ENCODE measurements at regions not wholly inside any gene's neighbourhood (a gene's known extent, or its start where the extent isn't known, plus 50 kb on each side); places are given as distances from the start of the nearest gene placed in this dataset.
A peak's percentile ranks its signal among the peaks of the same experiment; 100 is the strongest.

- Histone ChIP-seq H3K27me3 (no peaks in the 10 kb centered on the region), H3K36me3 (no peaks in the 10 kb centered on the region), H3K27ac (no peak overlapping the region), H3K4me3 (no peak overlapping the region), H3K4me1 (peaks cover 0 to 7% (median 0%) of the 10 kb centered on the region in 4 donors), H3K9me3 (no peaks in the 10 kb centered on the region)
- TF ChIP-seq CTCF (IDR thresholded peaks at IDR 0.05): no peak
- TF ChIP-seq POLR2A (IDR thresholded peaks at IDR 0.05): no peak
- no peak for TF ChIP-seq EP300 (IDR thresholded peaks at IDR 0.05)
- no peak for TF ChIP-seq POLR2AphosphoS5 (IDR thresholded peaks at IDR 0.05)
- no peak for DNase-seq
- intact Hi-C loops (cut with DNase I; ENCODE audit: low total_unique reads): no loop called here
- WGBS, 5 donors: 76 to 89% (median 81%) methylated on average over 7 of the region's 7 CpGs
Observed at GRCh38 chr2:109710505-109711229, 83.4 kb upstream of the RGPD5 start.

GRCh38 chr2:109711230-109712122 is 82.6 kb upstream of the RGPD5 start:
- Histone ChIP-seq H3K9me3 (no peaks in the 10 kb centered on the region), H3K27ac (no peak overlapping the region)

GRCh38 chr2:109712123-109712449 is 82.0 kb upstream of the RGPD5 start:
- WGBS, 5 donors: 83 to 96% (median 93%) methylated on average over 2 of the region's 2 CpGs
- intact Hi-C loops (cut with DNase I; ENCODE audit: low total_unique reads): no loop called here
- TF ChIP-seq CTCF (IDR thresholded peaks at IDR 0.05) (no peak), EP300 (IDR thresholded peaks at IDR 0.05) (no peak), POLR2A (IDR thresholded peaks at IDR 0.05) (no peak), POLR2AphosphoS5 (IDR thresholded peaks at IDR 0.05) (no peak)
- Histone ChIP-seq H3K9me3 (no peaks in the 10 kb centered on the region), H3K4me1 (peaks cover 0 to 18% (median 4%) of the 10 kb centered on the region in 4 donors), H3K27me3 (no peaks in the 10 kb centered on the region), H3K36me3 (no peaks in the 10 kb centered on the region), H3K4me3 (no peak overlapping the region), H3K27ac (no peak overlapping the region)
- no peak for DNase-seq

More at GRCh38 chr2:109711230-109712122, 82.6 kb upstream of the RGPD5 start:
- Histone ChIP-seq H3K27me3 (no peaks in the 10 kb centered on the region), H3K36me3 (no peaks in the 10 kb centered on the region), H3K4me1 (peaks cover 0 to 13% (median 2%) of the 10 kb centered on the region in 4 donors), H3K4me3 (no peak overlapping the region)
- WGBS, 5 donors: 64 to 75% (median 74%) methylated on average over 11 of the region's 11 CpGs
- no peak for TF ChIP-seq EP300 (IDR thresholded peaks at IDR 0.05)
- no peak for TF ChIP-seq POLR2AphosphoS5 (IDR thresholded peaks at IDR 0.05)
- no peak for TF ChIP-seq CTCF (IDR thresholded peaks at IDR 0.05)
- TF ChIP-seq POLR2A (IDR thresholded peaks at IDR 0.05): no peak
- intact Hi-C loops (cut with DNase I; ENCODE audit: low total_unique reads): no loop called here
- DNase-seq: no peak

GRCh38 chr2:109712746-109713145 is 81.4 kb upstream of the RGPD5 start:
- no peaks in the 10 kb centered on the region for H3K9me3 ChIP-seq
- no peak overlapping the region for H3K27ac ChIP-seq
- peaks cover 0 to 18% (median 4%) of the 10 kb centered on the region in 4 donors for H3K4me1 ChIP-seq
- 90 to 96% (median 92%) methylated on average over 5 of the region's 5 CpGs for WGBS, 5 donors
- peak in 1 of 2 donors; percentile 7 for DNase-seq
- H3K4me3 ChIP-seq: no peak overlapping the region
- no peaks in the 10 kb centered on the region for H3K36me3 ChIP-seq
- TF ChIP-seq POLR2A (IDR thresholded peaks at IDR 0.05): no peak
- TF ChIP-seq CTCF (IDR thresholded peaks at IDR 0.05): no peak
- TF ChIP-seq EP300 (IDR thresholded peaks at IDR 0.05): no peak
- no peak for TF ChIP-seq POLR2AphosphoS5 (IDR thresholded peaks at IDR 0.05)
- intact Hi-C loops (cut with DNase I; ENCODE audit: low total_unique reads): no loop called here
- no peaks in the 10 kb centered on the region for H3K27me3 ChIP-seq
